ENCODE measurements at regions not wholly inside any gene's neighbourhood (a gene's known extent, or its start where the extent isn't known, plus 50 kb on each side); places are given as distances from the start of the nearest gene placed in this dataset.

DNA sequence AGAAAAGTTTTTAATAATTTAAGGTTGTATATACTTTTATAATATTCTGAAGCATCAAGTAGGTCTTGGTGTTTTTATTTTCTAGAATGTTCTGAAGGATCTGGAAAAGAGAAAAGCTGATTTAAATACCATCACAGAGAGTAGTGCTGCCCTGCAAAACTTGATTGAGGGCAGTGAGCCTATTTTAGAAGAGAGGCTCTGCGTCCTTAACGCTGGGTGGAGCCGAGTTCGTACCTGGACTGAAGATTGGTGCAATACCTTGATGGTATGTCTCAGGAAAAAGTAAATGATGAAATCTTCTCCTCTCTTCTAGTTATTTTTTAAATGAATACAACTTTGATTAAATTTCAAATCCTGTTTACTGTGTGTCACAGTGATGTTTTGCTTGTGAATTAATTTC is 225.7 kb downstream of the UTRN start (continued):
- TF ChIP-seq, protein P1, sequence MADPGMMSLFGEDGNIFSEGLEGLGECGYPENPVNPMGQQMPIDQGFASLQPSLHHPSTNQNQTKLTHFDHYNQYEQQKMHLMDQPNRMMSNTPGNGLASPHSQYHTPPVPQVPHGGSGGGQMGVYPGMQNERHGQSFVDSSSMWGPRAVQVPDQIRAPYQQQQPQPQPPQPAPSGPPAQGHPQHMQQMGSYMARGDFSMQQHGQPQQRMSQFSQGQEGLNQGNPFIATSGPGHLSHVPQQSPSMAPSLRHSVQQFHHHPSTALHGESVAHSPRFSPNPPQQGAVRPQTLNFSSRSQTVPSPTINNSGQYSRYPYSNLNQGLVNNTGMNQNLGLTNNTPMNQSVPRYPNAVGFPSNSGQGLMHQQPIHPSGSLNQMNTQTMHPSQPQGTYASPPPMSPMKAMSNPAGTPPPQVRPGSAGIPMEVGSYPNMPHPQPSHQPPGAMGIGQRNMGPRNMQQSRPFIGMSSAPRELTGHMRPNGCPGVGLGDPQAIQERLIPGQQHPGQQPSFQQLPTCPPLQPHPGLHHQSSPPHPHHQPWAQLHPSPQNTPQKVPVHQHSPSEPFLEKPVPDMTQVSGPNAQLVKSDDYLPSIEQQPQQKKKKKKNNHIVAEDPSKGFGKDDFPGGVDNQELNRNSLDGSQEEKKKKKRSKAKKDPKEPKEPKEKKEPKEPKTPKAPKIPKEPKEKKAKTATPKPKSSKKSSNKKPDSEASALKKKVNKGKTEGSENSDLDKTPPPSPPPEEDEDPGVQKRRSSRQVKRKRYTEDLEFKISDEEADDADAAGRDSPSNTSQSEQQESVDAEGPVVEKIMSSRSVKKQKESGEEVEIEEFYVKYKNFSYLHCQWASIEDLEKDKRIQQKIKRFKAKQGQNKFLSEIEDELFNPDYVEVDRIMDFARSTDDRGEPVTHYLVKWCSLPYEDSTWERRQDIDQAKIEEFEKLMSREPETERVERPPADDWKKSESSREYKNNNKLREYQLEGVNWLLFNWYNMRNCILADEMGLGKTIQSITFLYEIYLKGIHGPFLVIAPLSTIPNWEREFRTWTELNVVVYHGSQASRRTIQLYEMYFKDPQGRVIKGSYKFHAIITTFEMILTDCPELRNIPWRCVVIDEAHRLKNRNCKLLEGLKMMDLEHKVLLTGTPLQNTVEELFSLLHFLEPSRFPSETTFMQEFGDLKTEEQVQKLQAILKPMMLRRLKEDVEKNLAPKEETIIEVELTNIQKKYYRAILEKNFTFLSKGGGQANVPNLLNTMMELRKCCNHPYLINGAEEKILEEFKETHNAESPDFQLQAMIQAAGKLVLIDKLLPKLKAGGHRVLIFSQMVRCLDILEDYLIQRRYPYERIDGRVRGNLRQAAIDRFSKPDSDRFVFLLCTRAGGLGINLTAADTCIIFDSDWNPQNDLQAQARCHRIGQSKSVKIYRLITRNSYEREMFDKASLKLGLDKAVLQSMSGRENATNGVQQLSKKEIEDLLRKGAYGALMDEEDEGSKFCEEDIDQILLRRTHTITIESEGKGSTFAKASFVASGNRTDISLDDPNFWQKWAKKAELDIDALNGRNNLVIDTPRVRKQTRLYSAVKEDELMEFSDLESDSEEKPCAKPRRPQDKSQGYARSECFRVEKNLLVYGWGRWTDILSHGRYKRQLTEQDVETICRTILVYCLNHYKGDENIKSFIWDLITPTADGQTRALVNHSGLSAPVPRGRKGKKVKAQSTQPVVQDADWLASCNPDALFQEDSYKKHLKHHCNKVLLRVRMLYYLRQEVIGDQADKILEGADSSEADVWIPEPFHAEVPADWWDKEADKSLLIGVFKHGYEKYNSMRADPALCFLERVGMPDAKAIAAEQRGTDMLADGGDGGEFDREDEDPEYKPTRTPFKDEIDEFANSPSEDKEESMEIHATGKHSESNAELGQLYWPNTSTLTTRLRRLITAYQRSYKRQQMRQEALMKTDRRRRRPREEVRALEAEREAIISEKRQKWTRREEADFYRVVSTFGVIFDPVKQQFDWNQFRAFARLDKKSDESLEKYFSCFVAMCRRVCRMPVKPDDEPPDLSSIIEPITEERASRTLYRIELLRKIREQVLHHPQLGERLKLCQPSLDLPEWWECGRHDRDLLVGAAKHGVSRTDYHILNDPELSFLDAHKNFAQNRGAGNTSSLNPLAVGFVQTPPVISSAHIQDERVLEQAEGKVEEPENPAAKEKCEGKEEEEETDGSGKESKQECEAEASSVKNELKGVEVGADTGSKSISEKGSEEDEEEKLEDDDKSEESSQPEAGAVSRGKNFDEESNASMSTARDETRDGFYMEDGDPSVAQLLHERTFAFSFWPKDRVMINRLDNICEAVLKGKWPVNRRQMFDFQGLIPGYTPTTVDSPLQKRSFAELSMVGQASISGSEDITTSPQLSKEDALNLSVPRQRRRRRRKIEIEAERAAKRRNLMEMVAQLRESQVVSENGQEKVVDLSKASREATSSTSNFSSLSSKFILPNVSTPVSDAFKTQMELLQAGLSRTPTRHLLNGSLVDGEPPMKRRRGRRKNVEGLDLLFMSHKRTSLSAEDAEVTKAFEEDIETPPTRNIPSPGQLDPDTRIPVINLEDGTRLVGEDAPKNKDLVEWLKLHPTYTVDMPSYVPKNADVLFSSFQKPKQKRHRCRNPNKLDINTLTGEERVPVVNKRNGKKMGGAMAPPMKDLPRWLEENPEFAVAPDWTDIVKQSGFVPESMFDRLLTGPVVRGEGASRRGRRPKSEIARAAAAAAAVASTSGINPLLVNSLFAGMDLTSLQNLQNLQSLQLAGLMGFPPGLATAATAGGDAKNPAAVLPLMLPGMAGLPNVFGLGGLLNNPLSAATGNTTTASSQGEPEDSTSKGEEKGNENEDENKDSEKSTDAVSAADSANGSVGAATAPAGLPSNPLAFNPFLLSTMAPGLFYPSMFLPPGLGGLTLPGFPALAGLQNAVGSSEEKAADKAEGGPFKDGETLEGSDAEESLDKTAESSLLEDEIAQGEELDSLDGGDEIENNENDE (IDR thresholded peaks at IDR 0.05; ENCODE audit: insufficient replicate concordance, low read length), result no peak
- TF ChIP-seq HDAC2 (IDR thresholded peaks at IDR 0.05; ENCODE audit: borderline replicate concordance in 1 of 2, low read depth in 2 of 2, low read length in 2 of 2) (no peak), GTF2F1 (IDR thresholded peaks at IDR 0.05; ENCODE audit: borderline replicate concordance, low read depth, low read length) (no peak), SIX5 (IDR thresholded peaks at IDR 0.05; ENCODE audit: low read depth, low read length) (no peak), FOSL1 (IDR thresholded peaks at IDR 0.05; ENCODE audit: insufficient read depth, low read depth, low read length) (no peak)
- TF ChIP-seq, protein P2, sequence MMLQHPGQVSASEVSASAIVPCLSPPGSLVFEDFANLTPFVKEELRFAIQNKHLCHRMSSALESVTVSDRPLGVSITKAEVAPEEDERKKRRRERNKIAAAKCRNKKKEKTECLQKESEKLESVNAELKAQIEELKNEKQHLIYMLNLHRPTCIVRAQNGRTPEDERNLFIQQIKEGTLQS (IDR thresholded peaks at IDR 0.05; ENCODE audit: insufficient read depth, low read depth, low read length), result no peak

All from H1 (cell line).